Bronchial epithelial cell (primary cell): ENCODE measurements at regions not wholly inside any gene's neighbourhood (a gene's known extent, or its start where the extent isn't known, plus 50 kb on each side); places are given as distances from the start of the nearest gene placed in this dataset.

Source experiments
- DNase-seq: peaks from one replicate; pipeline ENCODE4 v3.0.0-alpha.2; 2010; ENCODE audit warnings: low read depth
- FAIRE-seq: peaks from 2 replicates; lab custom pipeline; 2011; peaks lifted over from hg19 to GRCh38; lab: Jason Lieb, UNC
- H3K27me3 ChIP-seq: 2 replicates; pipeline ENCODE4 v1.5.1; 2011; ENCODE audit warnings: low read length; ENCODE audit not compliant: control insufficient read depth, insufficient read depth
- H3K36me3 ChIP-seq: 2 replicates; pipeline ENCODE4 v1.5.1; 2011; ENCODE audit warnings: low read length; ENCODE audit not compliant: control insufficient read depth, insufficient read depth
- H3K4me3 ChIP-seq: 2 replicates; pipeline ENCODE4 v1.5.1; 2011; ENCODE audit warnings: mild to moderate bottlenecking, low read depth, low read length, control low read depth
- TF ChIP-seq, protein P1 (sequence below): IDR thresholded peaks from 2 replicates; pipeline ENCODE4 v1.5.1; 2011; ENCODE audit warnings: mild to moderate bottlenecking, moderate library complexity, low read length, control low read depth, inconsistent platforms; ENCODE audit not compliant: insufficient read depth, severe bottlenecking

- H3K27me3 ChIP-seq, result no peaks in the 10 kb centered on the region
- no peak overlapping the region for H3K4me3 ChIP-seq
- no peak for DNase-seq
- FAIRE-seq, result no peak
- TF ChIP-seq, protein P1, sequence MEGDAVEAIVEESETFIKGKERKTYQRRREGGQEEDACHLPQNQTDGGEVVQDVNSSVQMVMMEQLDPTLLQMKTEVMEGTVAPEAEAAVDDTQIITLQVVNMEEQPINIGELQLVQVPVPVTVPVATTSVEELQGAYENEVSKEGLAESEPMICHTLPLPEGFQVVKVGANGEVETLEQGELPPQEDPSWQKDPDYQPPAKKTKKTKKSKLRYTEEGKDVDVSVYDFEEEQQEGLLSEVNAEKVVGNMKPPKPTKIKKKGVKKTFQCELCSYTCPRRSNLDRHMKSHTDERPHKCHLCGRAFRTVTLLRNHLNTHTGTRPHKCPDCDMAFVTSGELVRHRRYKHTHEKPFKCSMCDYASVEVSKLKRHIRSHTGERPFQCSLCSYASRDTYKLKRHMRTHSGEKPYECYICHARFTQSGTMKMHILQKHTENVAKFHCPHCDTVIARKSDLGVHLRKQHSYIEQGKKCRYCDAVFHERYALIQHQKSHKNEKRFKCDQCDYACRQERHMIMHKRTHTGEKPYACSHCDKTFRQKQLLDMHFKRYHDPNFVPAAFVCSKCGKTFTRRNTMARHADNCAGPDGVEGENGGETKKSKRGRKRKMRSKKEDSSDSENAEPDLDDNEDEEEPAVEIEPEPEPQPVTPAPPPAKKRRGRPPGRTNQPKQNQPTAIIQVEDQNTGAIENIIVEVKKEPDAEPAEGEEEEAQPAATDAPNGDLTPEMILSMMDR, result no peak
- H3K36me3 ChIP-seq, result no peaks in the 10 kb centered on the region
Observed at GRCh38 chr7:121494516-121494915, 98.4 kb upstream of the FAM3C start.

DNA sequence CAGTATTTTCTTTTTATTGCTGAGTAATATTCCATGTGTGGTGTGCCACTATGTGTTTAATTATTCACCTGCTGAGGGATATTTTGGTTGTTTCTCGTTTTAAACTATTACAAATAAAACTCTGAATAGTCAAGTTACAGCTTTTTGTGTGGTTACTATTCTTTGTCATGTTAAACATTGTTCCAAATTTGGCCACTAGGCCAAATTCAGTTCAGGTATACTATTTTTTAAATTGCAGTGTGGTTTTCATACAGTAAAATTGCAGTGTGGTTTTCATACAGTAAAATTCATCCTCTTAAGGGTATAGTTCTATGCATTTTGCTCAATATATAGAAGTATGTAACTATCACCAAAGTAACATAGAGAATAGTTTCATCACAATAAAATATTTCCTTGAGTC is 97.4 kb upstream of the FAM3C start:
- no peak for FAIRE-seq
- no peak for DNase-seq
- H3K36me3 ChIP-seq, result no peaks in the 10 kb centered on the region
- H3K27me3 ChIP-seq, result no peaks in the 10 kb centered on the region
- TF ChIP-seq, protein P1, result no peak
- H3K4me3 ChIP-seq, result no peak overlapping the region

GRCh38 chr7:121490309-121490708 is 94.2 kb upstream of the FAM3C start:
- TF ChIP-seq, protein P1, result no peak
- FAIRE-seq, result no peak

DNA sequence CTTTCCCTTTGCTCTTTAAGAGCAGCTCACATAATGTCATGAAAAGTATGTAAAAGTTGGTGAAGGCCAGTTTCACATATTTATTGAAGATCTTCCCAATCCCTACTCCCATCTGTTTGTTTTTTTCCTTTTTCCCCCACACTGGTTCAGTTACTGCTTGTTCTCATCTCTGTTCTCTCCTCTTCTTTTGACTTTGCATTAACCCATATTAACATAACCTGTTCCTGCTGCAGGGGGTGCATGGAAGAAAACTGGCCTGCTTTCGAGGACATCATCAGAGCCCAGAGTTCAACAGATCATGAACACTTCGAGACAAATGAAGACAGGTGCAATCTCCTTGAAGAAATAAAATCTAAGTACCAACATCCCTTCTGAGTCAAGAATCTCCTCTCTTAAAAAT is 93.3 kb upstream of the FAM3C start:
- DNase-seq (no peak), FAIRE-seq (no peak)
- Histone ChIP-seq H3K27me3 (no peaks in the 10 kb centered on the region), H3K36me3 (no peaks in the 10 kb centered on the region), H3K4me3 (no peak overlapping the region)
- TF ChIP-seq, protein P1, result no peak

More at GRCh38 chr7:121490309-121490708, 94.2 kb upstream of the FAM3C start:
- Histone ChIP-seq H3K27me3 (no peaks in the 10 kb centered on the region), H3K4me3 (no peak overlapping the region), H3K36me3 (no peaks in the 10 kb centered on the region)
- no peak for DNase-seq

DNA sequence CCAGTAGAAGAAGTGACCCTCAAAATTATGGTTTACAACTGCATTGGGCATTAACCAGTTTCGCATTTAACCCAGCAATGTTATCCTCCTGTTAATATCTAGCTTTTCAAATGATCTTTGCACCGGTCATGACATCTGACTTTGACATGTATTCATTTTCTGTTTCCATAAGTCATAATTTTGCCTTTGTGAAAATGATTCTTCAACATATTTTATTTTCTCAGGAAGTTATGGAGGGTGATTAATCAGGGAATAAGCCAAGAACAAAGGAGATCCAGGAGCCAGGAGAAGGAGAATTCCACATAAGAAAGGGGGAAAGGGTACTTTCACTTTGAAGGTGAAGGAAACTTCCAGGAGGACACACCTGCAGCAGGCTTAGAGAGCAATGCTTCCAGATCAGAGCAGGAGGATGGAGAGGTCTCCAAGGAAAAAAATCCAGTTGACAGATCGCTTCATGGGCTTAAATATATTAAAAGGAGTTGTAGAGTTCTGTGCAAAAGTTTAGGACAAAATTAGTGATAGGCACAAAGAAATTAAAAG is 92.1 kb upstream of the FAM3C start:
- DNase-seq (no peak), FAIRE-seq (no peak)
- no peaks in the 10 kb centered on the region for H3K36me3 ChIP-seq
- no peaks in the 10 kb centered on the region for H3K27me3 ChIP-seq
- H3K4me3 ChIP-seq, result no peak overlapping the region
- TF ChIP-seq, protein P1, result no peak

- H3K36me3 ChIP-seq, result no peaks in the 10 kb centered on the region
- TF ChIP-seq, protein P1, result no peak
- no peak for DNase-seq
- no peak for FAIRE-seq
- no peak overlapping the region for H3K4me3 ChIP-seq
- no peaks in the 10 kb centered on the region for H3K27me3 ChIP-seq
Observed at GRCh38 chr7:121486590-121486989, 90.5 kb upstream of the FAM3C start.
